ENCODE measurements at regions not wholly inside any gene's neighbourhood (a gene's known extent, or its start where the extent isn't known, plus 50 kb on each side); places are given as distances from the start of the nearest gene placed in this dataset.
"Not testable (repeated sequence)": the region's sequence is repeated elsewhere in the genome, so short reads cannot be mapped to it uniquely, and the experiment has no call there.

GRCh38 chr3:195999176-195999575 is 82.7 kb downstream of the TFRC start:
- not testable (repeated sequence) for DNase-seq (ENCODE audit: low spot score in 2 of 2); ATAC-seq; H3K9me3 Mint-ChIP-seq; H3K36me3 Mint-ChIP-seq
- peak overlapping the region; percentile 13 to 45 for H3K27ac Mint-ChIP-seq

DNA sequence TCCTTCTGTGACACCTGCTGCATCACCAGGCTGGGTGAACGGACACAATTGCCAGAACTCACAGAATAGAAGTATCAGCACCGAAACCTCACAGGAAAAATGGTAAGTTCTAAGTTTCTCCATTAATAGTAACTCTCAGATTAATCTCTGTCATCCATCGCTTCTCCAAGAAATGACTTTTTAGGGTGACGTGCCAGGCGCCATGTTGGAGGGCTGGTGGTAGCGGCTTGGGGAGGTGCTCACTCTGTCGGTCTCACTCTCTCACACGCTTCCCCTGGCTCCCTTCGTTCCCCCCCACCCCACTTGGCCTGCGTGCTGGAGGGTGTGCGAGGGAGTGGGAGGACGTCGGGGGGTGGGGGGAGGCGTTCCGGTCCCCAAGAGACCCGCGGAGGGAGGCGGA is 85.6 kb downstream of the TFRC start:
- not testable (repeated sequence) for H3K36me3 Mint-ChIP-seq; H3K27ac Mint-ChIP-seq; DNase-seq (ENCODE audit: low spot score in 2 of 2); ATAC-seq; H3K9me3 Mint-ChIP-seq

DNA sequence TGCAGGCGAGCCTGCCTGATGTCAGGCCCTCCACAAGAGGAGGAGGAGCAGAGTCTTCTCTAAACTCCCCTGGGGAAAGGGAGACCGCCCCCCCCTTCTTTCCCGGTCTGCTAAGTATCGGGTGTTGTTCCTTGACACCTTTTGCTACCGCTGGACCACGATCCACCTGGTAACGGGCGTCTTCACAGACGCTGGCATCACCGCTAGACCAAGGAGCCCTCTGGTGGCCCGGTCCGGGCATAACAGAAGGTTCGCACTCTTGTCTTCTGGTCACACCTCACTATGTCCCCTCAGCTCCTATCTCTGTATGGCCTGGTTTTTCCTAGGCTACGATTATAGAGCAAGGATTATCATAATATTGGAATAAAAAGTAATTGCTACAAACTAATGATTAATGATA is 86.0 kb upstream of the TNK2 start:
- not testable (repeated sequence) for H3K27ac Mint-ChIP-seq, ATAC-seq, H3K36me3 Mint-ChIP-seq, H3K9me3 Mint-ChIP-seq
- peak in 1 of 2 donors; percentile 58 for DNase-seq (ENCODE audit: low spot score in 2 of 2)

- not testable (repeated sequence) for H3K36me3 Mint-ChIP-seq; ATAC-seq; H3K9me3 Mint-ChIP-seq; DNase-seq (ENCODE audit: low spot score in 2 of 2)
- peak overlapping the region in 1 of 2 donors; percentile 36 for H3K27ac Mint-ChIP-seq
Measured at GRCh38 chr3:195993671-195994070, 85.3 kb upstream of the TNK2 start.

- DNase-seq (ENCODE audit: low spot score in 2 of 2); H3K27ac Mint-ChIP-seq; ATAC-seq: not testable (repeated sequence)
Measured at GRCh38 chr3:195992956-195993595, 84.7 kb upstream of the TNK2 start.

DNA sequence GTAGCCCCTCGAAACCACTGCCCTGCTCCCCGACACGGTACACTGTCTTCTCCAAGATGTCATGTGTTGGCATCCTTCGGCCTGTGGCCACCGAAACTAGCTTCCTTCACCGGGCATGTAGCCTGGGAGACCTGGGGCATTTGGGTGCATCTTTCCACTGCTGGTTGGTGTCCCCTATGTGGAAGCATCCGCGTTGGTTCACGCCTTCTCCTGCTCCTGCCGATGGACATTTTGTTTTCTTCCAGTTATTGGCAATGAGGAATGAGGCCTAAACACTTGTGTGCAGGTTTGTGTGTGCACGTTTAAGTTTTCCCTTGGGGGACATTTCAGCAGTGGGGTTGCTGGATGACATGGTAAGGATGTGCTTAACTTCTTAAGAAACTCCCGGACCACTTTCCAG is 83.6 kb upstream of the TNK2 start:
- DNase-seq (ENCODE audit: low spot score in 2 of 2); H3K27ac Mint-ChIP-seq; ATAC-seq; H3K9me3 Mint-ChIP-seq; H3K36me3 Mint-ChIP-seq: not testable (repeated sequence)

More at GRCh38 chr3:195992956-195993595, 84.7 kb upstream of the TNK2 start:
- H3K36me3 Mint-ChIP-seq, H3K9me3 Mint-ChIP-seq: not testable (repeated sequence)

GRCh38 chr3:195991243-195991642 is 82.9 kb upstream of the TNK2 start:
- not testable (repeated sequence) for DNase-seq (ENCODE audit: low spot score in 2 of 2); ATAC-seq; H3K36me3 Mint-ChIP-seq; H3K9me3 Mint-ChIP-seq
- peak overlapping the region; percentile 79 to 95 for H3K27ac Mint-ChIP-seq

GRCh38 chr3:195990841-195991174 is 82.5 kb upstream of the TNK2 start:
- peak overlapping the region; percentile 79 to 95 for H3K27ac Mint-ChIP-seq
- DNase-seq (ENCODE audit: low spot score in 2 of 2); H3K9me3 Mint-ChIP-seq; ATAC-seq; H3K36me3 Mint-ChIP-seq: not testable (repeated sequence)

- peak overlapping the region; percentile 79 to 95 for H3K27ac Mint-ChIP-seq
- not testable (repeated sequence) for H3K9me3 Mint-ChIP-seq, H3K36me3 Mint-ChIP-seq
- ATAC-seq (peak; percentile 89 to 96), DNase-seq (ENCODE audit: low spot score in 2 of 2) (peak; percentile 97 to 98)
Measured at GRCh38 chr3:195989921-195990840, 81.8 kb upstream of the TNK2 start.

GRCh38 chr3:195989197-195989920 is 81.0 kb upstream of the TNK2 start:
- DNase-seq (ENCODE audit: low spot score in 2 of 2) (peak; percentile 53 to 67), ATAC-seq (peak; percentile 41 to 68)
- not testable (repeated sequence) for H3K27ac Mint-ChIP-seq, H3K36me3 Mint-ChIP-seq, H3K9me3 Mint-ChIP-seq

DNA sequence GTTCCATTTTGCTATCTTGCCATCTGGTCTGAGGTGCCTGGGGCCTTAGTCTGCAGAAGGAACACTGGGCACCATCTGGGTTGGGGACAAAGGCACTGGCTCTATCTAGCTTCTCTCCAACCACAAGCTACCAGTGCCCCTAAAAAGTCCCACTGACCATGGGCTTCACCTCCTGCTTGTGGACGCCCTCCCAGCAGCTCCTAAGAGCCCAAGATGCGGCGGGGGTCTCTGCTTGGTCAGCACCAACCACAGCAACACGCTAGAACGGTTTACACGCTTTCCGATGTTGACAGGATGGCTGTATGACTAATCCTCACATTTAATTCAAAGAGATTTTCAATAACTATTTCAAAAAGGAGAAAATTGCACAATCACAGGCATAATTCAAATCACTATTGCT is 80.4 kb upstream of the TNK2 start:
- not testable (repeated sequence) for DNase-seq (ENCODE audit: low spot score in 2 of 2); H3K9me3 Mint-ChIP-seq; H3K27ac Mint-ChIP-seq; ATAC-seq; H3K36me3 Mint-ChIP-seq

DNA sequence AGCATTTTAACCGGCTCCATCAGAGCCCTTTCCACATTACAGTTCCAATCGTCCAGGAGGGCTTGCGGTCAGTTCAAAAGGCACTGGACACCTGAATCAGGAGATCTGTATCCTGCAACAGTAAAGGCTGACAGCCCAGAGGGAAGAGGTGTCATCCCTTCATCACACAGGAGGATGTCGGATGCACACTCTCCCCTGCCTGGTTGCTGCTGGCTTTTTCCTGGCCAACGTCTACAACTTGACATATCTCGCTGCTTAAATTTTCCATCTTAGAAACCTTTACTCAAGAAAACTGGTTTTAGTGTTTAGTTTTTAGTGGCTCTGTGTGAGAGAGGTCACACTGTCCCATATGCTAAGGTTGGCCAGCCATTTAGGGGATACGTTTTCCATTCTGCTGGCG is 78.7 kb upstream of the TNK2 start:
- H3K27ac Mint-ChIP-seq; H3K36me3 Mint-ChIP-seq; H3K9me3 Mint-ChIP-seq; ATAC-seq; DNase-seq (ENCODE audit: low spot score in 2 of 2): not testable (repeated sequence)

- H3K36me3 Mint-ChIP-seq; H3K27ac Mint-ChIP-seq; DNase-seq (ENCODE audit: low spot score in 2 of 2); H3K9me3 Mint-ChIP-seq; ATAC-seq: not testable (repeated sequence)
Measured at GRCh38 chr3:195986576-195986975, 78.2 kb upstream of the TNK2 start.

- ATAC-seq; H3K36me3 Mint-ChIP-seq; H3K27ac Mint-ChIP-seq; DNase-seq (ENCODE audit: low spot score in 2 of 2); H3K9me3 Mint-ChIP-seq: not testable (repeated sequence)
Measured at GRCh38 chr3:195985348-195985920, 77.1 kb upstream of the TNK2 start.

DNA sequence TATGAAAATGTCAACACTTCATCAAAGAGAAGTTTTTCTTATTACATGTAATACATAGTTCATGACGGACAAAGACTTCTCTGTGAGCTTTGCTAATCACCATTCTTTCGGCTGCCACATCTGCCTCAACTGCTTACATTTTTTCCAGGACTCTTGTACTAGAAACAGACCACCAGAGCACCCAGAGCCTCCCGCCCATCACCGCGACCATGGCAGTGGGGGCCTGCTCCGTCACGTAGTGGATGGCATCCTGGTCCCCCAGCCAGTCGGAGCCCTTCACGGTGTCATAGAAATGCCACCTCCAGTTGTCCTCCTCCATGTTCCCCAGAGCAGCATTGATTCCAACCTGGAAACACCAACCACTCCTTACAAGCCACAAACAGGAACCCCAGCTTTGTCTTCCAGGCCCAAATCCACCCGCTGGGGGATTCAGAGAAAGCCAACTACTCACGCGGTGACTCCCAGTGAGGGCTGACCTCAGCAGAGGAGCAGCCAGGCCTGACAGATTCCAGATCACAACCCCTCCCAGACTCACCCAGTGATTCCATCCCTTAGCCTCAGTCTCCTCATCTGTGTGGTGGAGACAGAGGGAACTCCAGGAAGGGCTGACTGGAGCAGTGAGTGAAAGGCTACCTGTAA is 76.2 kb upstream of the TNK2 start:
- ATAC-seq; H3K9me3 Mint-ChIP-seq; DNase-seq (ENCODE audit: low spot score in 2 of 2); H3K36me3 Mint-ChIP-seq; H3K27ac Mint-ChIP-seq: not testable (repeated sequence)

GRCh38 chr3:195983880-195984279 is 75.5 kb upstream of the TNK2 start:
- not testable (repeated sequence) for DNase-seq (ENCODE audit: low spot score in 2 of 2); H3K9me3 Mint-ChIP-seq; H3K36me3 Mint-ChIP-seq; ATAC-seq; H3K27ac Mint-ChIP-seq
